ENCODE measurements at regions not wholly inside any gene's neighbourhood (a gene's known extent, or its start where the extent isn't known, plus 50 kb on each side); places are given as distances from the start of the nearest gene placed in this dataset.
A peak's percentile ranks its signal among the peaks of the same experiment; 100 is the strongest.

GRCh38 chr2:150003544-150003943 is 416.0 kb upstream of the MMADHC start:
- H2BK5ac ChIP-seq (ENCODE audit: insufficient read length, low read length), result no peak overlapping the region
- no peak overlapping the region for H2BK12ac ChIP-seq (ENCODE audit: insufficient read length, low read depth, low read length)
- no peaks in the 10 kb centered on the region for H3K4me1 ChIP-seq (ENCODE audit: insufficient read depth, low read length)
- no peak overlapping the region for H2BK120ac ChIP-seq (ENCODE audit: low read depth, low read length, poor library complexity, severe bottlenecking)
- Mint-ChIP-seq H3K4me3 (no peak overlapping the region), H3K36me3 (ENCODE audit: insufficient read depth in 1 of 3, low read depth in 3 of 3) (no peaks in the 10 kb centered on the region), H3K4me1 (peaks cover 0 to 4% of the 10 kb centered on the region in 2 experiments; a peak in 2 of 4 replicates), H3K27ac (no peak overlapping the region), H3K9me3 (peaks cover 0 to 3% of the 10 kb centered on the region in 2 experiments; a peak in 1 of 5 replicates), H3K27me3 (ENCODE audit: low read depth) (no peaks in the 10 kb centered on the region)
- H3K79me1 ChIP-seq (ENCODE audit: insufficient read depth, low read depth, low read length, poor library complexity, severe bottlenecking), result no peaks in the 10 kb centered on the region
- H2BK15ac ChIP-seq (ENCODE audit: low read depth, low read length), result no peak overlapping the region
- H3K79me2 ChIP-seq (ENCODE audit: insufficient read depth, low read length), result no peaks in the 10 kb centered on the region
- no peak overlapping the region for H4K8ac ChIP-seq (replicated peaks; ENCODE audit: insufficient read length, low read depth, low read length)
- no peak for DNase-seq
- no peaks in the 10 kb centered on the region for H3K9me3 ChIP-seq (ENCODE audit: control insufficient read depth, low read depth, low read length)
- H3K23me2 ChIP-seq (ENCODE audit: insufficient read length, low read depth, low read length, poor library complexity, severe bottlenecking), result no peaks in the 10 kb centered on the region
- no peak overlapping the region for H2AFZ ChIP-seq (ENCODE audit: low read length)
- no peak overlapping the region for H2AK5ac ChIP-seq (ENCODE audit: insufficient read length, low read length)
- TF ChIP-seq CTCF (conservative IDR thresholded peaks at IDR 0.05), result no peak
- no peak overlapping the region for H4K5ac ChIP-seq (ENCODE audit: insufficient read length, low read depth, low read length)
- H3K14ac ChIP-seq (ENCODE audit: insufficient read depth, low read length), result peak overlapping the region; percentile 81; the same call in 1 of the 2 replicates
- no peak overlapping the region for H3K4ac ChIP-seq (ENCODE audit: low read depth, low read length)
- no peak overlapping the region for H3K9ac ChIP-seq (ENCODE audit: extremely low read depth, insufficient read length, low read length)
- H3K27me3 ChIP-seq (ENCODE audit: insufficient read depth, low read length), result no peaks in the 10 kb centered on the region
- no peak overlapping the region for H3K56ac ChIP-seq (ENCODE audit: insufficient read length, low read depth, low read length)
- no peak overlapping the region for H3K23ac ChIP-seq (ENCODE audit: insufficient read length, low read depth, low read length)
- H3K18ac ChIP-seq (ENCODE audit: insufficient read length, low read depth, low read length), result no peak overlapping the region
- H3K4me2 ChIP-seq (ENCODE audit: insufficient read depth, insufficient read length, low read length), result no peak overlapping the region
- no peak overlapping the region for H4K91ac ChIP-seq (ENCODE audit: insufficient read length, low read depth, low read length)
- H4K20me1 ChIP-seq (ENCODE audit: control insufficient read depth, insufficient read depth, insufficient read length), result no peaks in the 10 kb centered on the region
- no peak overlapping the region for H3T11ph ChIP-seq (ENCODE audit: low read length)
- no peak overlapping the region for H2BK20ac ChIP-seq (ENCODE audit: low read depth, low read length, poor library complexity, severe bottlenecking)
- no peak overlapping the region for H3K27ac ChIP-seq (ENCODE audit: insufficient read length, low read depth, low read length)
- no CpG with 5 or more reads among the region's 1 CpG for WGBS (ENCODE audit: extremely low coverage, insufficient read length, low lambda C conversion rate)
